Liver (tissue), 3 donors: ENCODE measurements at regions not wholly inside any gene's neighbourhood (a gene's known extent, or its start where the extent isn't known, plus 50 kb on each side); places are given as distances from the start of the nearest gene placed in this dataset.

ENCODE experiments used
- CTCF ChIP-seq: fragments of 150-350 bp; IDR thresholded peaks from 2 replicates; pipeline ENCODE4 v1.5.1; 2017; ENCODE audit warnings: improper control_type of control experiment, low read depth, low read length; ENCODE audit not compliant: missing input control
- GABPA ChIP-seq, 2 donors: IDR thresholded peaks in 1 of 2; conservative IDR thresholded peaks in 1 of 2; 2 replicates each; pipeline ENCODE4 v1.6.1; 2016; ENCODE audit warnings: antibody characterized with exemption in 2 of 2, mild to moderate bottlenecking in 1 of 2, moderate library complexity in 1 of 2
- REST ChIP-seq: IDR thresholded peaks from 2 replicates; pipeline ENCODE4 v1.6.1; 2016; ENCODE audit warnings: antibody characterized with exemption, mild to moderate bottlenecking
- SP1 ChIP-seq: IDR thresholded peaks from 2 replicates; pipeline ENCODE4 v1.6.1; 2018; ENCODE audit warnings: antibody characterized with exemption, mild to moderate bottlenecking
- donor health status: healthy.
- donor health status: healthy.

GRCh38 chr9:20242510-20243189 lies 379.6 kb downstream of the MLLT3 start:
- TF ChIP-seq CTCF = no peak
- TF ChIP-seq SP1 = no peak
- TF ChIP-seq REST = no peak
- no peak for TF ChIP-seq GABPA (IDR thresholded peaks at IDR 0.05 in 1 of 2, conservative IDR thresholded peaks at IDR 0.05 in 1 of 2)
